HepG2 (cell line): ENCODE measurements at regions not wholly inside any gene's neighbourhood (a gene's known extent, or its start where the extent isn't known, plus 50 kb on each side); places are given as distances from the start of the nearest gene placed in this dataset.

Experiments
- CTCF ChIP-seq: sonication (generic); formaldehyde crosslinking; IDR thresholded peaks from 2 replicates; pipeline ENCODE4 v1.5.0; 2020; ENCODE audit warnings: mild to moderate bottlenecking, missing genetic modification reagents, moderate library complexity
- E2F1 ChIP-seq: sonication (generic); formaldehyde crosslinking; IDR thresholded peaks from 2 replicates; pipeline ENCODE4 v1.5.0; 2020; ENCODE audit warnings: missing genetic modification reagents
- FOXC1 ChIP-seq: sonication (generic); formaldehyde crosslinking; IDR thresholded peaks from 2 replicates; pipeline ENCODE4 v1.8.0; 2022; ENCODE audit warnings: mild to moderate bottlenecking, missing genetic modification reagents, borderline replicate concordance
- HNF4G ChIP-seq, 2 experiments: sonication (generic) in 1 of 2; formaldehyde crosslinking in 1 of 2; IDR thresholded peaks; 2 replicates each; pipeline versions ENCODE4 v1.4.0 to v1.6.1; 2011 to 2020; ENCODE audit warnings: borderline replicate concordance in 2 of 2, low read depth in 2 of 2, mild to moderate bottlenecking in 2 of 2, low read length in 1 of 2, missing genetic modification reagents in 1 of 2, moderate library complexity in 1 of 2
- JUN ChIP-seq: sonication (generic); formaldehyde crosslinking; IDR thresholded peaks from 2 replicates; pipeline ENCODE4 v1.4.0; 2020; ENCODE audit warnings: mild to moderate bottlenecking, missing genetic modification reagents
- NPAS2 ChIP-seq: sonication (generic); formaldehyde crosslinking; IDR thresholded peaks from 2 replicates; pipeline ENCODE4 v1.8.0; 2022; ENCODE audit warnings: mild to moderate bottlenecking, missing genetic modification reagents, borderline replicate concordance
- PAXIP1 ChIP-seq: sonication (generic); formaldehyde crosslinking; conservative IDR thresholded peaks from 2 replicates; pipeline ENCODE4 v1.4.0; 2020; ENCODE audit warnings: mild to moderate bottlenecking, missing genetic modification reagents, moderate library complexity
- RBFOX2 ChIP-seq: fragments of 200-400 bp; formaldehyde crosslinking; IDR thresholded peaks from 2 replicates; pipeline ENCODE4 v1.6.1; 2017; ENCODE audit warnings: low read depth, mild to moderate bottlenecking, low read length
- ZC3H13 ChIP-seq: sonication (generic); formaldehyde crosslinking; IDR thresholded peaks from 2 replicates; pipeline ENCODE4 v1.8.1; 2023; ENCODE audit warnings: mild to moderate bottlenecking, missing genetic modification reagents, moderate library complexity
- ZFAT ChIP-seq: sonication (generic); formaldehyde crosslinking; conservative IDR thresholded peaks from 2 replicates; pipeline ENCODE4 v1.8.1; 2023; ENCODE audit warnings: missing genetic modification reagents, inconsistent platforms
- ZNF224 ChIP-seq: sonication (generic); formaldehyde crosslinking; IDR thresholded peaks from 2 replicates; pipeline ENCODE4 v1.5.0; 2020; ENCODE audit warnings: mild to moderate bottlenecking, missing genetic modification reagents
- ZNF407 ChIP-seq: sonication (generic); formaldehyde crosslinking; IDR thresholded peaks from one replicate; pipeline ENCODE4 v1.5.1; 2020; ENCODE audit warnings: mild to moderate bottlenecking, missing genetic modification reagents; ENCODE audit errors: not compliant biosample characterization
- ZNF766 ChIP-seq: sonication (generic); formaldehyde crosslinking; IDR thresholded peaks from 2 replicates; pipeline ENCODE4 v1.5.0; 2020; ENCODE audit warnings: missing genetic modification reagents, borderline replicate concordance
- ZSCAN22 ChIP-seq: sonication (generic); formaldehyde crosslinking; IDR thresholded peaks from 2 replicates; pipeline ENCODE4 v1.4.0; 2020; ENCODE audit warnings: mild to moderate bottlenecking, missing genetic modification reagents
- ZSCAN30 ChIP-seq: sonication (generic); formaldehyde crosslinking; IDR thresholded peaks from 2 replicates; pipeline ENCODE4 v1.5.0; 2020; ENCODE audit warnings: mild to moderate bottlenecking, missing genetic modification reagents

GRCh38 chr6:137808836-137809315, 58.2 kb upstream of the TNFAIP3 start (continued):
- TF ChIP-seq ZNF407 (CRISPR knock-in tag) (no peak), E2F1 (CRISPR knock-in tag) (no peak), ZC3H13 (no peak), ZNF766 (CRISPR knock-in tag) (no peak), JUN (CRISPR knock-in tag) (no peak), RBFOX2 (no peak), ZFAT (no peak), ZSCAN30 (CRISPR knock-in tag) (no peak), ZSCAN22 (CRISPR knock-in tag) (no peak), FOXC1 (CRISPR knock-in tag) (no peak), CTCF (no peak), HNF4G (IDR thresholded peaks at IDR 0.05; ENCODE audit: borderline replicate concordance, low read depth, low read length) (peak; percentile 73), HNF4G (CRISPR knock-in tag; IDR thresholded peaks at IDR 0.05; ENCODE audit: borderline replicate concordance, low read depth) (peak; percentile 68; the same call in 1 of the 2 replicates), NPAS2 (CRISPR knock-in tag) (no peak), PAXIP1 (CRISPR knock-in tag) (peak; percentile 81), ZNF224 (CRISPR knock-in tag) (0 out of 2 replicates have a peak, but pooled peaks have one; percentile 41)
